ENCODE measurements at regions not wholly inside any gene's neighbourhood (a gene's known extent, or its start where the extent isn't known, plus 50 kb on each side); places are given as distances from the start of the nearest gene placed in this dataset.

- DNase-seq (ENCODE audit: low read depth in 2 of 2): no peak
These were observed 498.9 kb downstream of the ADGRL2 start for GRCh38 chr1:82299656-82300055.

GRCh38 chr1:82299056-82299455 lies 498.3 kb downstream of the ADGRL2 start:
- no peak for DNase-seq (ENCODE audit: low read depth in 2 of 2)

- no peak for DNase-seq (ENCODE audit: low read depth in 2 of 2)
These were observed 496.6 kb downstream of the ADGRL2 start for GRCh38 chr1:82297139-82297896.

- no peak for DNase-seq (ENCODE audit: low read depth in 2 of 2)
These were observed 486.8 kb downstream of the ADGRL2 start for GRCh38 chr1:82287556-82287955.

GRCh38 chr1:82284213-82284612 lies 483.5 kb downstream of the ADGRL2 start:
- DNase-seq (ENCODE audit: low read depth in 2 of 2): no peak

- DNase-seq (ENCODE audit: low read depth in 2 of 2): no peak
These were observed 478.5 kb downstream of the ADGRL2 start for GRCh38 chr1:82279241-82279640.

GRCh38 chr1:82273816-82274215 lies 473.1 kb downstream of the ADGRL2 start:
- DNase-seq (ENCODE audit: low read depth in 2 of 2): no peak

GRCh38 chr1:82269431-82269830 lies 468.7 kb downstream of the ADGRL2 start:
- no peak for DNase-seq (ENCODE audit: low read depth in 2 of 2)

- no peak for DNase-seq (ENCODE audit: low read depth in 2 of 2)
These were observed 468.1 kb downstream of the ADGRL2 start for GRCh38 chr1:82268826-82269225.

GRCh38 chr1:82266351-82266750 lies 465.6 kb downstream of the ADGRL2 start:
- no peak for DNase-seq (ENCODE audit: low read depth in 2 of 2)

GRCh38 chr1:82265436-82265835 lies 464.7 kb downstream of the ADGRL2 start:
- no peak for DNase-seq (ENCODE audit: low read depth in 2 of 2)

- no peak for DNase-seq (ENCODE audit: low read depth in 2 of 2)
These were observed 464.1 kb downstream of the ADGRL2 start for GRCh38 chr1:82264802-82265201.

- no peak for DNase-seq (ENCODE audit: low read depth in 2 of 2)
These were observed 462.7 kb downstream of the ADGRL2 start for GRCh38 chr1:82263396-82263795.

GRCh38 chr1:82260666-82261065 lies 459.9 kb downstream of the ADGRL2 start:
- DNase-seq (ENCODE audit: low read depth in 2 of 2): no peak

- DNase-seq (ENCODE audit: low read depth in 2 of 2): no peak
These were observed 459.3 kb downstream of the ADGRL2 start for GRCh38 chr1:82260051-82260450.

GRCh38 chr1:82258887-82259286 lies 458.2 kb downstream of the ADGRL2 start:
- no peak for DNase-seq (ENCODE audit: low read depth in 2 of 2)

- no peak for DNase-seq (ENCODE audit: low read depth in 2 of 2)
These were observed 445.3 kb downstream of the ADGRL2 start for GRCh38 chr1:82246050-82246449.

GRCh38 chr1:82245345-82246014 lies 444.7 kb downstream of the ADGRL2 start:
- no peak for DNase-seq (ENCODE audit: low read depth in 2 of 2)

GRCh38 chr1:82240571-82240970 lies 439.8 kb downstream of the ADGRL2 start:
- DNase-seq (ENCODE audit: low read depth in 2 of 2): no peak

GRCh38 chr1:82230667-82231066 lies 429.9 kb downstream of the ADGRL2 start:
- DNase-seq (ENCODE audit: low read depth in 2 of 2): no peak

GRCh38 chr1:82227306-82228095 lies 426.8 kb downstream of the ADGRL2 start:
- no peak for DNase-seq (ENCODE audit: low read depth in 2 of 2)

- no peak for DNase-seq (ENCODE audit: low read depth in 2 of 2)
These were observed 425.4 kb downstream of the ADGRL2 start for GRCh38 chr1:82226186-82226505.
